Liver (tissue), 3 donors: ENCODE measurements at regions not wholly inside any gene's neighbourhood (a gene's known extent, or its start where the extent isn't known, plus 50 kb on each side); places are given as distances from the start of the nearest gene placed in this dataset.

ENCODE experiments used
- EGR1 ChIP-seq, 2 donors: IDR thresholded peaks; 2 replicates each; pipeline ENCODE4 v1.6.1; 2016 to 2018; ENCODE audit warnings: antibody characterized with exemption in 2 of 2, low read depth in 2 of 2
- FOXA1 ChIP-seq: IDR thresholded peaks from 2 replicates; pipeline ENCODE4 v1.6.1; 2016; ENCODE audit warnings: antibody characterized with exemption
- FOXA2 ChIP-seq: IDR thresholded peaks from 2 replicates; pipeline ENCODE4 v1.6.1; 2016; ENCODE audit warnings: antibody characterized with exemption
- GABPA ChIP-seq, 2 donors: IDR thresholded peaks in 1 of 2; conservative IDR thresholded peaks in 1 of 2; 2 replicates each; pipeline ENCODE4 v1.6.1; 2016; ENCODE audit warnings: antibody characterized with exemption in 2 of 2, mild to moderate bottlenecking in 1 of 2, moderate library complexity in 1 of 2
- JUND ChIP-seq, 2 donors: IDR thresholded peaks; 2 replicates each; pipeline ENCODE4 v1.6.1; 2016; ENCODE audit warnings: antibody characterized with exemption in 2 of 2
- RAD21 ChIP-seq, 2 donors: IDR thresholded peaks; 2 replicates each; pipeline ENCODE4 v1.6.1; 2016; ENCODE audit warnings: antibody characterized with exemption in 2 of 2, mild to moderate bottlenecking in 2 of 2
- RXRA ChIP-seq, 2 donors: IDR thresholded peaks; 2 replicates each; pipeline ENCODE4 v1.6.1; 2017 to 2018; ENCODE audit warnings: antibody characterized with exemption in 2 of 2, mild to moderate bottlenecking in 1 of 2
- YY1 ChIP-seq: IDR thresholded peaks from 2 replicates; pipeline ENCODE4 v1.6.1; 2016; ENCODE audit warnings: antibody characterized with exemption, mild to moderate bottlenecking
- TF ChIP-seq, protein P1 (sequence below): fragments of 150-350 bp; IDR thresholded peaks from 2 replicates; pipeline ENCODE4 v1.5.1; 2017; ENCODE audit warnings: improper control_type of control experiment, low read depth, low read length; ENCODE audit not compliant: missing input control
- TF ChIP-seq, protein P2 (sequence below): IDR thresholded peaks from 2 replicates; pipeline ENCODE4 v1.6.1; 2016; ENCODE audit warnings: antibody characterized with exemption
- TF ChIP-seq, protein P3 (sequence below): IDR thresholded peaks from 2 replicates; pipeline ENCODE4 v1.6.1; 2016; ENCODE audit warnings: antibody characterized with exemption
- TF ChIP-seq, protein P4 (sequence below): IDR thresholded peaks from 2 replicates; pipeline ENCODE4 v1.6.1; 2016; ENCODE audit warnings: antibody characterized with exemption
- TF ChIP-seq, protein P5 (sequence below): IDR thresholded peaks from 2 replicates; pipeline ENCODE4 v1.6.1; 2016; ENCODE audit warnings: antibody characterized with exemption, mild to moderate bottlenecking
- donor health status: healthy.
- donor health status: healthy.

DNA sequence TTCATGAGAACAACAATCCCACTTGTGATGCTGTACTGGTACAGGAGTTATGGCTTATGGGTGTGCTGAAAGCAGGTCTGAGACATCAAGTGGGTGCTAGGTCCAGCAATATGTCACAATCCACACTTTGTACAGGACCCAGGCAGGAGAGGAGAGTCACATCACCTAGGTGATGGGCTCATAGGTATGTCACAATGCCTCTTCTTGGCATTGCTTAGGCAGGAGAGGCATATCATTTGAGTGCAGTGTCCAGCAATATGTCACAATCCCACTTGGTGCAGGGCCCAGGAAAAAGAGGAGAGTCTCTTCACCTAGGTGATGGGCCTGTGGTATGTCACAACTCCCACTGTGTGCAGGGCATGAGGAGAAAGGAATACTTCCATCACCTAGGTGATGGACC is 2110.0 kb downstream of the TP53TG3F start:
- no peak for TF ChIP-seq RAD21 (IDR thresholded peaks at IDR 0.05)
- TF ChIP-seq, protein P1, sequence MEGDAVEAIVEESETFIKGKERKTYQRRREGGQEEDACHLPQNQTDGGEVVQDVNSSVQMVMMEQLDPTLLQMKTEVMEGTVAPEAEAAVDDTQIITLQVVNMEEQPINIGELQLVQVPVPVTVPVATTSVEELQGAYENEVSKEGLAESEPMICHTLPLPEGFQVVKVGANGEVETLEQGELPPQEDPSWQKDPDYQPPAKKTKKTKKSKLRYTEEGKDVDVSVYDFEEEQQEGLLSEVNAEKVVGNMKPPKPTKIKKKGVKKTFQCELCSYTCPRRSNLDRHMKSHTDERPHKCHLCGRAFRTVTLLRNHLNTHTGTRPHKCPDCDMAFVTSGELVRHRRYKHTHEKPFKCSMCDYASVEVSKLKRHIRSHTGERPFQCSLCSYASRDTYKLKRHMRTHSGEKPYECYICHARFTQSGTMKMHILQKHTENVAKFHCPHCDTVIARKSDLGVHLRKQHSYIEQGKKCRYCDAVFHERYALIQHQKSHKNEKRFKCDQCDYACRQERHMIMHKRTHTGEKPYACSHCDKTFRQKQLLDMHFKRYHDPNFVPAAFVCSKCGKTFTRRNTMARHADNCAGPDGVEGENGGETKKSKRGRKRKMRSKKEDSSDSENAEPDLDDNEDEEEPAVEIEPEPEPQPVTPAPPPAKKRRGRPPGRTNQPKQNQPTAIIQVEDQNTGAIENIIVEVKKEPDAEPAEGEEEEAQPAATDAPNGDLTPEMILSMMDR: no peak
- TF ChIP-seq, protein P2, sequence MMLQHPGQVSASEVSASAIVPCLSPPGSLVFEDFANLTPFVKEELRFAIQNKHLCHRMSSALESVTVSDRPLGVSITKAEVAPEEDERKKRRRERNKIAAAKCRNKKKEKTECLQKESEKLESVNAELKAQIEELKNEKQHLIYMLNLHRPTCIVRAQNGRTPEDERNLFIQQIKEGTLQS: no peak
- TF ChIP-seq, protein P3, sequence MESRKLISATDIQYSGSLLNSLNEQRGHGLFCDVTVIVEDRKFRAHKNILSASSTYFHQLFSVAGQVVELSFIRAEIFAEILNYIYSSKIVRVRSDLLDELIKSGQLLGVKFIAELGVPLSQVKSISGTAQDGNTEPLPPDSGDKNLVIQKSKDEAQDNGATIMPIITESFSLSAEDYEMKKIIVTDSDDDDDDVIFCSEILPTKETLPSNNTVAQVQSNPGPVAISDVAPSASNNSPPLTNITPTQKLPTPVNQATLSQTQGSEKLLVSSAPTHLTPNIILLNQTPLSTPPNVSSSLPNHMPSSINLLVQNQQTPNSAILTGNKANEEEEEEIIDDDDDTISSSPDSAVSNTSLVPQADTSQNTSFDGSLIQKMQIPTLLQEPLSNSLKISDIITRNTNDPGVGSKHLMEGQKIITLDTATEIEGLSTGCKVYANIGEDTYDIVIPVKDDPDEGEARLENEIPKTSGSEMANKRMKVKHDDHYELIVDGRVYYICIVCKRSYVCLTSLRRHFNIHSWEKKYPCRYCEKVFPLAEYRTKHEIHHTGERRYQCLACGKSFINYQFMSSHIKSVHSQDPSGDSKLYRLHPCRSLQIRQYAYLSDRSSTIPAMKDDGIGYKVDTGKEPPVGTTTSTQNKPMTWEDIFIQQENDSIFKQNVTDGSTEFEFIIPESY: no peak
- TF ChIP-seq, protein P4, sequence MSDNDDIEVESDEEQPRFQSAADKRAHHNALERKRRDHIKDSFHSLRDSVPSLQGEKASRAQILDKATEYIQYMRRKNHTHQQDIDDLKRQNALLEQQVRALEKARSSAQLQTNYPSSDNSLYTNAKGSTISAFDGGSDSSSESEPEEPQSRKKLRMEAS: no peak
- TF ChIP-seq YY1: no peak
- TF ChIP-seq, protein P5, sequence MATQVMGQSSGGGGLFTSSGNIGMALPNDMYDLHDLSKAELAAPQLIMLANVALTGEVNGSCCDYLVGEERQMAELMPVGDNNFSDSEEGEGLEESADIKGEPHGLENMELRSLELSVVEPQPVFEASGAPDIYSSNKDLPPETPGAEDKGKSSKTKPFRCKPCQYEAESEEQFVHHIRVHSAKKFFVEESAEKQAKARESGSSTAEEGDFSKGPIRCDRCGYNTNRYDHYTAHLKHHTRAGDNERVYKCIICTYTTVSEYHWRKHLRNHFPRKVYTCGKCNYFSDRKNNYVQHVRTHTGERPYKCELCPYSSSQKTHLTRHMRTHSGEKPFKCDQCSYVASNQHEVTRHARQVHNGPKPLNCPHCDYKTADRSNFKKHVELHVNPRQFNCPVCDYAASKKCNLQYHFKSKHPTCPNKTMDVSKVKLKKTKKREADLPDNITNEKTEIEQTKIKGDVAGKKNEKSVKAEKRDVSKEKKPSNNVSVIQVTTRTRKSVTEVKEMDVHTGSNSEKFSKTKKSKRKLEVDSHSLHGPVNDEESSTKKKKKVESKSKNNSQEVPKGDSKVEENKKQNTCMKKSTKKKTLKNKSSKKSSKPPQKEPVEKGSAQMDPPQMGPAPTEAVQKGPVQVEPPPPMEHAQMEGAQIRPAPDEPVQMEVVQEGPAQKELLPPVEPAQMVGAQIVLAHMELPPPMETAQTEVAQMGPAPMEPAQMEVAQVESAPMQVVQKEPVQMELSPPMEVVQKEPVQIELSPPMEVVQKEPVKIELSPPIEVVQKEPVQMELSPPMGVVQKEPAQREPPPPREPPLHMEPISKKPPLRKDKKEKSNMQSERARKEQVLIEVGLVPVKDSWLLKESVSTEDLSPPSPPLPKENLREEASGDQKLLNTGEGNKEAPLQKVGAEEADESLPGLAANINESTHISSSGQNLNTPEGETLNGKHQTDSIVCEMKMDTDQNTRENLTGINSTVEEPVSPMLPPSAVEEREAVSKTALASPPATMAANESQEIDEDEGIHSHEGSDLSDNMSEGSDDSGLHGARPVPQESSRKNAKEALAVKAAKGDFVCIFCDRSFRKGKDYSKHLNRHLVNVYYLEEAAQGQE: no peak
- no peak for TF ChIP-seq JUND (IDR thresholded peaks at IDR 0.05)
- TF ChIP-seq GABPA (IDR thresholded peaks at IDR 0.05 in 1 of 2, conservative IDR thresholded peaks at IDR 0.05 in 1 of 2): no peak
- no peak for TF ChIP-seq FOXA2
- no peak for TF ChIP-seq EGR1 (IDR thresholded peaks at IDR 0.05; ENCODE audit: low read depth in 2 of 2)
- TF ChIP-seq FOXA1: no peak
- TF ChIP-seq RXRA (IDR thresholded peaks at IDR 0.05): peak in 1 of 2 donors; percentile 21
